COLO668 (cell line): ENCODE measurements at regions not wholly inside any gene's neighbourhood (a gene's known extent, or its start where the extent isn't known, plus 50 kb on each side); places are given as distances from the start of the nearest gene placed in this dataset.

Source experiments
- DNase-seq: peaks from one replicate; lab custom pipeline; 2025; ENCODE audit not compliant: unreplicated experiment; lab: John Stamatoyannopoulos, UW

- no peak for DNase-seq
Observed at GRCh38 chr5:103353581-103353980, 95.0 kb downstream of the MACIR start.

GRCh38 chr5:103347716-103348423 is 89.3 kb downstream of the MACIR start:
- DNase-seq = no peak

- no peak for DNase-seq
Observed at GRCh38 chr5:103346162-103346748, 87.7 kb downstream of the MACIR start.

DNA sequence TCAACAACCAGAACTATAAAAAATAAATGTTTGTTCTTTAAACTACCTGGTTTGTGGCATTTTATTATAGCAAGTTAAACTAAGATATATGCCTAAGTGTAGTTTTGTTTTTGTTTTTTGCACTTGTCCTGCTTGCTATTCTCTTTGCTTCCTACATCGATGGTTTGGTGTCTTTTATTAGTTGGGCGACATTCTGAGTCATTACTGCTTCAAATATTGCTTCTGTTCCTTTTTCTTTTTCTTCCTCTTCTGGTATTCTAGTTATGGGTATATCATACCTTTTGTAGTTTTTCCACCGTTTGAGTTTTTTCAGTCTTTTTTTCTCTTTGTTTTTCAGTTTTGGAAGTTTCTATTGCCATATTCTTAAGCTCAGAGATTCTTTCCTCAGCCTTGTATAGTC is 86.9 kb downstream of the MACIR start:
- no peak for DNase-seq

- DNase-seq = no peak
Observed at GRCh38 chr5:103340717-103341388, 82.3 kb downstream of the MACIR start.

GRCh38 chr5:103340132-103340531 is 81.6 kb downstream of the MACIR start:
- no peak for DNase-seq

DNA sequence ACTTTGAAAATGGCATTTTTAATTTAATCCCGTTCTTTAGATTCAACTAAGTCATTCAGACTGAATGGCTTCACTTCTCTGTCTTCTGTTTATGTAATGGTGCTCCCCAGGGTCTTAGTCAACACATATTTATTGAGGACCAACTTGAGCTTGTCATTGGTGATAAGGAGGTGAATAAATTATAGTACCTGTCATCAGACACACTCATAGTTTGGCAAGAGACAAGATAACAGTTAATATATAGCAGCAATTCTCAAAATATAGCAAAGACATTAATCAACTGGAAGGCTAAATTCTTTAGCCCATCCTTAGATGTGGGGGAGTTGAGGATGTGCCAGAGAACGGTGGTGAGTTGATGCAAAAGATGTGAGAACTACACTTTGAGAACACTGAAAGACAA is 78.4 kb downstream of the MACIR start:
- no peak for DNase-seq

DNA sequence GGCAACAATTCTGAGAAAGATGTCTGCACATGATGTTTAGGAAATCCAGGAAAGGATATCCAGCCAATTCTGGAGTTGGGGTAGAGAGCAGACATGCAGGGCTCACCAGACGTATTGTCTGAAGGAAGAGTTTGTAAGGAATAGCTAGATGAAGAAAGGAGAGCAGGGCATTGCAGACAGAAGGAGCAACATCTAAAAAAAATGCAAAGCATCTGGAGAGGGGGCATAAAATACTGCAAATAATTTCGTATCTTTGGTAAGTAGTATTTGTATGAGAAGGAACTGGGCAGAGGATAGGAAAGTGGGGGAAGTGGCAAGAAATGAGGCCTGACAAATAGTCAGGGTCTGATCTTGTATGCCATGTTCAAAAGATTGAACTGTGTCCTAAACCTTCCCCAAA is 74.8 kb downstream of the MACIR start:
- DNase-seq = no peak

- no peak for DNase-seq
Observed at GRCh38 chr5:103330875-103331274, 72.3 kb downstream of the MACIR start.
